ENCODE measurements at regions not wholly inside any gene's neighbourhood (a gene's known extent, or its start where the extent isn't known, plus 50 kb on each side); places are given as distances from the start of the nearest gene placed in this dataset.

DNA sequence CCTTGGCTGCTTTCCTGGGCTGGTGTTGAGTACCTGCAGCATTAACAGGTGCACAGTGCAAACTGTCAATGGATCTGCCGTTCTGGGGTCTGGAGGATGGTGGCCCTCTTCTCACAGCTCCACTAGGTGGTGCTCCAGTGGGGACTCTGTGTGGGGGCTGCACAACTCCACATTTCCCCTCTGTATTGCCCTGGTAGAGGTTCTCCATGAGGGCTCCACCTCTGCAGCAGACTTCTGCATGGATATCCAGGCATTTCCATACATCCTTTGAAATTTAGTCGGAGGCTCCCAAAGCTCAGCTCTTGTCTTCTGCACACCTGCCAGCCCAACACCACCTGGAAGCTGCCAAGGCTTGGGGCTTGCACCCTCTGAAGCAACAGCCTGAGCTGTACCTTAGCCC is 198.6 kb downstream of the GXYLT1 start:
- Histone ChIP-seq H3K36me3 (no peaks in the 10 kb centered on the region), H3K9me3 (peaks cover 0 to 13% (median 0%) of the 10 kb centered on the region in 3 donors), H3K27ac (no peak overlapping the region), H3K4me3 (no peak overlapping the region), H3K27me3 (no peaks in the 10 kb centered on the region), H3K4me1 (peaks cover 0 to 7% of the 10 kb centered on the region in 2 donors)
- intact Hi-C loops (cut with DNase I; ENCODE audit: low total_unique reads): no loop called here
- TF ChIP-seq POLR2A (IDR thresholded peaks at IDR 0.05): no peak
- no peak for TF ChIP-seq CTCF (IDR thresholded peaks at IDR 0.05 in 4 of 5, conservative IDR thresholded peaks at IDR 0.05 in 1 of 5)
- ATAC-seq (no peak), DNase-seq (no peak)
- in situ Hi-C loops (cut with MboI; ENCODE audit: low sequenced_read_pairs in 4 of 4): no loop called here

GRCh38 chr12:41944216-41944615 is 200.5 kb downstream of the GXYLT1 start:
- Histone ChIP-seq H3K27ac (no peak overlapping the region), H3K9me3 (peaks cover 0 to 13% (median 0%) of the 10 kb centered on the region in 3 donors), H3K36me3 (no peaks in the 10 kb centered on the region), H3K27me3 (no peaks in the 10 kb centered on the region), H3K4me3 (no peak overlapping the region), H3K4me1 (peaks cover 0 to 7% of the 10 kb centered on the region in 2 donors)
- DNase-seq (no peak), ATAC-seq (no peak)
- in situ Hi-C loops (cut with MboI; ENCODE audit: low sequenced_read_pairs in 4 of 4): no loop called here
- TF ChIP-seq CTCF (IDR thresholded peaks at IDR 0.05 in 4 of 5, conservative IDR thresholded peaks at IDR 0.05 in 1 of 5) (no peak), POLR2A (IDR thresholded peaks at IDR 0.05) (no peak)
- intact Hi-C loops (cut with DNase I; ENCODE audit: low total_unique reads): no loop called here

DNA sequence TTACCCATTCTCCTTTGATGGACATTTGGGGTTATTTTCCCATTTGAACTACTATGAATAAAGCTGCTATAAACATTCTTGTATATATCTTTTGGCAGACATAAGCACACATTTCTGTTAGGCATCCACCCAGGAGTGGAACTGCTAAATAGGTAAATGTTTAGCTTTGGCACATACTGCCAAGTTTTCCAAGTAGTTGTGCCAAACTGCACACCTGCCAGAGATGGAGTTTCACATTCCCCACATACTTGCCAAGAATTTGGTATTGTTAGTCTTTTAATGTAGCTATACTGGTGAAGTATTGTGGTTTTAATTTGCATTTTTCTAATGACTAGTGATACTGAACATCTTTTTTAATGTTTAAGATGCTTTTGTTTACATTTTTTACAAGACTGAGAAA is 201.0 kb downstream of the GXYLT1 start:
- in situ Hi-C loops (cut with MboI; ENCODE audit: low sequenced_read_pairs in 4 of 4) (no loop called here), intact Hi-C loops (cut with DNase I; ENCODE audit: low total_unique reads) (no loop called here)
- no peak for DNase-seq
- Histone ChIP-seq H3K27ac (no peak overlapping the region), H3K36me3 (no peaks in the 10 kb centered on the region), H3K9me3 (peaks cover 0 to 13% (median 0%) of the 10 kb centered on the region in 3 donors), H3K4me1 (peaks cover 0 to 7% of the 10 kb centered on the region in 2 donors), H3K4me3 (no peak overlapping the region), H3K27me3 (no peaks in the 10 kb centered on the region)
- no peak for TF ChIP-seq CTCF (IDR thresholded peaks at IDR 0.05 in 4 of 5, conservative IDR thresholded peaks at IDR 0.05 in 1 of 5)
- TF ChIP-seq POLR2A (IDR thresholded peaks at IDR 0.05): no peak
- ATAC-seq: no peak

GRCh38 chr12:41942354-41942753 is 202.3 kb downstream of the GXYLT1 start:
- H3K27ac ChIP-seq: no peak overlapping the region
- H3K4me3 ChIP-seq: no peak overlapping the region
- H3K9me3 ChIP-seq: peaks cover 0 to 13% (median 0%) of the 10 kb centered on the region in 3 donors
- in situ Hi-C loops (cut with MboI; ENCODE audit: low sequenced_read_pairs in 4 of 4): no loop called here
- no peak for TF ChIP-seq CTCF (IDR thresholded peaks at IDR 0.05 in 4 of 5, conservative IDR thresholded peaks at IDR 0.05 in 1 of 5)
- TF ChIP-seq POLR2A (IDR thresholded peaks at IDR 0.05): no peak
- intact Hi-C loops (cut with DNase I; ENCODE audit: low total_unique reads): no loop called here
- H3K27me3 ChIP-seq: no peaks in the 10 kb centered on the region
- DNase-seq (no peak), ATAC-seq (no peak)
- peaks cover 0 to 7% of the 10 kb centered on the region in 2 donors for H3K4me1 ChIP-seq
- no peaks in the 10 kb centered on the region for H3K36me3 ChIP-seq

- TF ChIP-seq POLR2A (IDR thresholded peaks at IDR 0.05) (no peak), CTCF (IDR thresholded peaks at IDR 0.05 in 4 of 5, conservative IDR thresholded peaks at IDR 0.05 in 1 of 5) (no peak)
- H3K4me3 ChIP-seq: no peak overlapping the region
- in situ Hi-C loops (cut with MboI; ENCODE audit: low sequenced_read_pairs in 4 of 4): no loop called here
- no peaks in the 10 kb centered on the region for H3K27me3 ChIP-seq
- no peaks in the 10 kb centered on the region for H3K36me3 ChIP-seq
- ATAC-seq: no peak
- H3K9me3 ChIP-seq: peaks cover 0 to 6% (median 0%) of the 10 kb centered on the region in 3 donors
- no peak for DNase-seq
- no peak overlapping the region for H3K27ac ChIP-seq
- intact Hi-C loops (cut with DNase I; ENCODE audit: low total_unique reads): no loop called here
- peaks cover 0 to 7% of the 10 kb centered on the region in 2 donors for H3K4me1 ChIP-seq
Observed at GRCh38 chr12:41941079-41941478, 203.6 kb downstream of the GXYLT1 start.

All from gastrocnemius medialis (tissue), 4 donors.